A549 (cell line): ENCODE measurements at regions not wholly inside any gene's neighbourhood (a gene's known extent, or its start where the extent isn't known, plus 50 kb on each side); places are given as distances from the start of the nearest gene placed in this dataset.

Experiments used
- ATAC-seq, 2 experiments: fragments of 200-7000 bp in 1 of 2; fragments of >200 bp in 1 of 2; cut with Nextera tagmentation in 1 of 2; cut with Tn5 transposase in 1 of 2; 3 replicates each; pipeline versions ENCODE4 v1.8.0 to v1.9.1; 2018 to 2020; ENCODE audit warnings: mild to moderate bottlenecking in 1 of 2, moderate library complexity in 1 of 2
- CTCF ChIA-PET: fragments of 300-600 bp; sonication (Branson Sonifier 250); formaldehyde crosslinking; extraction: SDS; loops from one replicate; lab custom pipeline; 2021; ENCODE audit warnings: antibody characterized with exemption, inconsistent platforms; lab: Yijun Ruan, JAX
- POLR2A ChIA-PET: fragments of 350-600 bp; formaldehyde crosslinking; extraction: SDS; loops from one replicate; lab custom pipeline; 2021; ENCODE audit warnings: antibody characterized with exemption, inconsistent platforms; lab: Yijun Ruan, JAX
- DNase-seq, 2 experiments: peaks; one replicate each; pipeline versions ENCODE4 v3.0.0 to v3.0.0-alpha.2; 2011 to 2016; ENCODE audit warnings: low read depth in 1 of 2, low spot score in 1 of 2
- FAIRE-seq: peaks from 2 replicates; lab custom pipeline; 2011; peaks lifted over from hg19 to GRCh38; lab: Jason Lieb, UNC
- H3K27ac ChIP-seq, 2 experiments: fragments of >200 bp; sonication (Bioruptor Twin); formaldehyde crosslinking; 3 replicates each; pipeline ENCODE4 v1.5.1; 2016 to 2017
- H3K4me1 ChIP-seq: fragments of >200 bp; sonication (Bioruptor Twin); formaldehyde crosslinking; 3 replicates; pipeline ENCODE4 v1.6.1; 2016
- H3K4me2 ChIP-seq: fragments of >200 bp; sonication (Bioruptor Twin); formaldehyde crosslinking; 3 replicates; pipeline ENCODE4 v1.6.1; 2016
- H3K4me3 ChIP-seq: fragments of >200 bp; sonication (Bioruptor Twin); formaldehyde crosslinking; 3 replicates; pipeline ENCODE4 v1.5.1; 2016
- H3K9me3 ChIP-seq: fragments of >200 bp; sonication (Bioruptor Twin); formaldehyde crosslinking; 3 replicates; pipeline ENCODE4 v1.6.1; 2016
- CHD2 ChIP-seq: fragments of 150-350 bp; IDR thresholded peaks from 2 replicates; pipeline ENCODE4 v1.6.1; 2014; ENCODE audit warnings: low read length; ENCODE audit not compliant: partially characterized antibody
- EHF ChIP-seq: fragments of 250-450 bp; sonication (Bioruptor Pico); IDR thresholded peaks from 2 replicates; pipeline ENCODE4 v1.5.0; 2020; ENCODE audit warnings: mild to moderate bottlenecking
- EP300 ChIP-seq, 2 experiments: fragments of >200 bp; sonication (Bioruptor Twin); formaldehyde crosslinking; IDR thresholded peaks; 2 replicates in 1 of 2; 3 replicates in 1 of 2; pipeline ENCODE4 v1.6.1; 2016 to 2017
- ESRRA ChIP-seq: fragments of 150-350 bp; IDR thresholded peaks from 2 replicates; pipeline ENCODE4 v1.6.1; 2014; ENCODE audit warnings: mild to moderate bottlenecking, low read length, borderline replicate concordance
- FOSL2 ChIP-seq, 2 experiments: fragments of 450-650 bp in 1 of 2; fragments of >200 bp in 1 of 2; sonication (Bioruptor Twin) in 1 of 2; formaldehyde crosslinking; IDR thresholded peaks; 2 replicates each; pipeline versions ENCODE4 v1.5.0 to v1.6.1; 2016 to 2020; ENCODE audit warnings: mild to moderate bottlenecking in 1 of 2, moderate library complexity in 1 of 2
- HOXA7 ChIP-seq: fragments of 250-450 bp; sonication (Bioruptor Pico); IDR thresholded peaks from 2 replicates; pipeline ENCODE4 v1.5.0; 2020; ENCODE audit warnings: mild to moderate bottlenecking, moderate library complexity
- JUNB ChIP-seq: fragments of >200 bp; sonication (Bioruptor Twin); formaldehyde crosslinking; IDR thresholded peaks from 2 replicates; pipeline ENCODE4 v1.6.1; 2016
- KDM1A ChIP-seq: fragments of 200-600 bp; sonication (generic); IDR thresholded peaks from 2 replicates; pipeline ENCODE4 v1.6.1; 2016; ENCODE audit warnings: low read depth, mild to moderate bottlenecking
- MAFK ChIP-seq: fragments of 450-650 bp; IDR thresholded peaks from 2 replicates; pipeline ENCODE4 v1.6.1; 2014; ENCODE audit not compliant: partially characterized antibody
- MAZ ChIP-seq: fragments of 150-350 bp; IDR thresholded peaks from 2 replicates; pipeline ENCODE4 v1.6.1; 2014; ENCODE audit warnings: antibody characterized with exemption, low read depth, low read length, borderline replicate concordance
- POLR2A ChIP-seq: IDR thresholded peaks from 2 replicates; pipeline ENCODE4 v1.6.1; 2012; ENCODE audit warnings: mild to moderate bottlenecking, low read length
- POLR2AphosphoS2 ChIP-seq: conservative IDR thresholded peaks from 2 replicates; pipeline ENCODE4 v1.6.1; 2012; ENCODE audit warnings: low read length, improper control_type of control experiment, inconsistent platforms
- RARB ChIP-seq: fragments of 250-450 bp; sonication (Bioruptor Pico); IDR thresholded peaks from 2 replicates; pipeline ENCODE4 v1.8.0; 2021; ENCODE audit warnings: mild to moderate bottlenecking, moderate library complexity
- TFCP2L1 ChIP-seq: fragments of 250-450 bp; sonication (Bioruptor Pico); IDR thresholded peaks from 2 replicates; pipeline ENCODE4 v1.5.0; 2021; ENCODE audit warnings: mild to moderate bottlenecking
- ZC3H11A ChIP-seq: fragments of 450-650 bp; IDR thresholded peaks from 2 replicates; pipeline ENCODE4 v1.6.1; 2014; ENCODE audit warnings: antibody characterized with exemption, mild to moderate bottlenecking
- ZNF302 ChIP-seq: fragments of 250-450 bp; sonication (Bioruptor Pico); IDR thresholded peaks from 2 replicates; pipeline ENCODE4 v1.9.0; 2021; ENCODE audit warnings: inconsistent platforms, mild to moderate bottlenecking, moderate library complexity
- WGBS: methylation state at CpG from one replicate; pipeline ENCODE4 v1.1.6; 2017; ENCODE audit errors: missing lambda C conversion rate; 5-methylcytosine and 5-hydroxymethylcytosine counted together
- TF ChIP-seq, protein P1 (sequence below): IDR thresholded peaks from 2 replicates; pipeline ENCODE4 v1.6.1; 2012
- TF ChIP-seq, protein P2 (sequence below): fragments of 200-600 bp; sonication (generic); IDR thresholded peaks from 2 replicates; pipeline ENCODE4 v1.6.1; 2016; ENCODE audit warnings: antibody characterized with exemption, mild to moderate bottlenecking, moderate library complexity
- TF ChIP-seq, protein P3 (sequence below): fragments of >200 bp; sonication (Bioruptor Twin); formaldehyde crosslinking; IDR thresholded peaks from 3 replicates; pipeline ENCODE4 v1.5.1; 2016

DNA sequence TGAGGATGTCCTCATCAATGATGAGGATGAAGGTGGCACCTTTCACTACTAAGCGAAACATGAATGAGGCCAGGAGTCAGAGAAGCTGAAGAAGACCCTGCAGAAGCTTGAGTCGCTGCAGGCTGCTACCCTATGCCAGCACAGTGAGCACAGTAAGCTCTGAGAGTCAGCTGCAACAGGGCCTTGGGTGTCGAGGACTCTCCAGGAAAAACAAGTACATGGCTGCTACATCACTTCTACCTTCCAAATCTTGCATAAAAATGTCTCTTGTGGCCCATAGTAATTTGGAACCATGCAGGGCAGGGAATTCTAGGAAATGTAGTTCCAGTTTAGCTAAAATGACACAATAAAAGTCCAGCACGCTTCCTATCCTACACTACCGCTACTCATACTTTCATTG is 51.5 kb upstream of the KIRREL1 start:
- Histone ChIP-seq H3K4me2 (no peak overlapping the region), H3K4me3 (no peak overlapping the region), H3K9me3 (no peaks in the 10 kb centered on the region), H3K27ac (no peak overlapping the region), H3K4me1 (no peaks in the 10 kb centered on the region)
- 39% methylated on average over 5 of the region's 5 CpGs for WGBS
- DNase-seq, result no peak
- CTCF ChIA-PET, result interaction anchor here (0.8 to 2.0 kb wide), 2 partner anchors 21 to 27 kb away, joined by 3 to 6 read pairs; no protein-coding TSS in a partner anchor
- FAIRE-seq, result no peak
- POLR2A ChIA-PET, result no interaction called here
- TF ChIP-seq ZC3H11A, result no peak
- TF ChIP-seq POLR2A, result no peak
- no peak for TF ChIP-seq ESRRA
- no peak for TF ChIP-seq HOXA7 (CRISPR knock-in tag)
- TF ChIP-seq, protein P1, sequence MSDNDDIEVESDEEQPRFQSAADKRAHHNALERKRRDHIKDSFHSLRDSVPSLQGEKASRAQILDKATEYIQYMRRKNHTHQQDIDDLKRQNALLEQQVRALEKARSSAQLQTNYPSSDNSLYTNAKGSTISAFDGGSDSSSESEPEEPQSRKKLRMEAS, result no peak
- no peak for TF ChIP-seq KDM1A
- TF ChIP-seq TFCP2L1 (CRISPR knock-in tag), result no peak
- TF ChIP-seq MAFK, result no peak
- no peak for TF ChIP-seq EHF (CRISPR knock-in tag)
- TF ChIP-seq FOSL2 (IDR thresholded peaks at IDR 0.05), result no peak
- TF ChIP-seq FOSL2 (CRISPR knock-in tag; IDR thresholded peaks at IDR 0.05), result no peak
- TF ChIP-seq JUNB, result no peak
- TF ChIP-seq ZNF302 (CRISPR knock-in tag), result no peak
- TF ChIP-seq, protein P2, sequence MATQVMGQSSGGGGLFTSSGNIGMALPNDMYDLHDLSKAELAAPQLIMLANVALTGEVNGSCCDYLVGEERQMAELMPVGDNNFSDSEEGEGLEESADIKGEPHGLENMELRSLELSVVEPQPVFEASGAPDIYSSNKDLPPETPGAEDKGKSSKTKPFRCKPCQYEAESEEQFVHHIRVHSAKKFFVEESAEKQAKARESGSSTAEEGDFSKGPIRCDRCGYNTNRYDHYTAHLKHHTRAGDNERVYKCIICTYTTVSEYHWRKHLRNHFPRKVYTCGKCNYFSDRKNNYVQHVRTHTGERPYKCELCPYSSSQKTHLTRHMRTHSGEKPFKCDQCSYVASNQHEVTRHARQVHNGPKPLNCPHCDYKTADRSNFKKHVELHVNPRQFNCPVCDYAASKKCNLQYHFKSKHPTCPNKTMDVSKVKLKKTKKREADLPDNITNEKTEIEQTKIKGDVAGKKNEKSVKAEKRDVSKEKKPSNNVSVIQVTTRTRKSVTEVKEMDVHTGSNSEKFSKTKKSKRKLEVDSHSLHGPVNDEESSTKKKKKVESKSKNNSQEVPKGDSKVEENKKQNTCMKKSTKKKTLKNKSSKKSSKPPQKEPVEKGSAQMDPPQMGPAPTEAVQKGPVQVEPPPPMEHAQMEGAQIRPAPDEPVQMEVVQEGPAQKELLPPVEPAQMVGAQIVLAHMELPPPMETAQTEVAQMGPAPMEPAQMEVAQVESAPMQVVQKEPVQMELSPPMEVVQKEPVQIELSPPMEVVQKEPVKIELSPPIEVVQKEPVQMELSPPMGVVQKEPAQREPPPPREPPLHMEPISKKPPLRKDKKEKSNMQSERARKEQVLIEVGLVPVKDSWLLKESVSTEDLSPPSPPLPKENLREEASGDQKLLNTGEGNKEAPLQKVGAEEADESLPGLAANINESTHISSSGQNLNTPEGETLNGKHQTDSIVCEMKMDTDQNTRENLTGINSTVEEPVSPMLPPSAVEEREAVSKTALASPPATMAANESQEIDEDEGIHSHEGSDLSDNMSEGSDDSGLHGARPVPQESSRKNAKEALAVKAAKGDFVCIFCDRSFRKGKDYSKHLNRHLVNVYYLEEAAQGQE, result no peak
- TF ChIP-seq POLR2AphosphoS2, result no peak
- no peak for TF ChIP-seq CHD2
- TF ChIP-seq RARB (CRISPR knock-in tag), result no peak
- TF ChIP-seq, protein P3, sequence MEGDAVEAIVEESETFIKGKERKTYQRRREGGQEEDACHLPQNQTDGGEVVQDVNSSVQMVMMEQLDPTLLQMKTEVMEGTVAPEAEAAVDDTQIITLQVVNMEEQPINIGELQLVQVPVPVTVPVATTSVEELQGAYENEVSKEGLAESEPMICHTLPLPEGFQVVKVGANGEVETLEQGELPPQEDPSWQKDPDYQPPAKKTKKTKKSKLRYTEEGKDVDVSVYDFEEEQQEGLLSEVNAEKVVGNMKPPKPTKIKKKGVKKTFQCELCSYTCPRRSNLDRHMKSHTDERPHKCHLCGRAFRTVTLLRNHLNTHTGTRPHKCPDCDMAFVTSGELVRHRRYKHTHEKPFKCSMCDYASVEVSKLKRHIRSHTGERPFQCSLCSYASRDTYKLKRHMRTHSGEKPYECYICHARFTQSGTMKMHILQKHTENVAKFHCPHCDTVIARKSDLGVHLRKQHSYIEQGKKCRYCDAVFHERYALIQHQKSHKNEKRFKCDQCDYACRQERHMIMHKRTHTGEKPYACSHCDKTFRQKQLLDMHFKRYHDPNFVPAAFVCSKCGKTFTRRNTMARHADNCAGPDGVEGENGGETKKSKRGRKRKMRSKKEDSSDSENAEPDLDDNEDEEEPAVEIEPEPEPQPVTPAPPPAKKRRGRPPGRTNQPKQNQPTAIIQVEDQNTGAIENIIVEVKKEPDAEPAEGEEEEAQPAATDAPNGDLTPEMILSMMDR, result no peak
- no peak for TF ChIP-seq EP300 (IDR thresholded peaks at IDR 0.05)
- TF ChIP-seq MAZ, result no peak
- no peak for ATAC-seq
